GM12878 (cell line): ENCODE measurements at regions not wholly inside any gene's neighbourhood (a gene's known extent, or its start where the extent isn't known, plus 50 kb on each side); places are given as distances from the start of the nearest gene placed in this dataset.

ENCODE experiments used
- ATAC-seq: fragments of 200-7000 bp; cut with Tn5 transposase; 3 replicates; pipeline ENCODE4 v1.9.1; 2020; ENCODE audit warnings: mild to moderate bottlenecking, moderate library complexity
- BruUV-seq: library from RNA; stranded (reverse); fragments of 400-500 nt; replicated peaks from 2 replicates; lab custom pipeline; 2021; lab: Mats Ljungman, UMichigan
- CTCF ChIA-PET: fragments of 300-600 bp; sonication (Branson Sonifier 250); formaldehyde crosslinking; extraction: SDS; loops from one replicate; lab custom pipeline; 2021; ENCODE audit warnings: inconsistent platforms; lab: Yijun Ruan, JAX
- POLR2A ChIA-PET: fragments of 350-600 bp; formaldehyde crosslinking; extraction: SDS; loops from one replicate; lab custom pipeline; 2021; ENCODE audit warnings: inconsistent platforms; lab: Charles Lee
- RAD21 ChIA-PET: fragments of 300-600 bp; sonication (Branson Sonifier 250); formaldehyde crosslinking; loops from one replicate; lab custom pipeline; 2023; ENCODE audit warnings: antibody characterized with exemption; ENCODE audit not compliant: unreplicated experiment; lab: Charles Lee
- SMC1A ChIA-PET: fragments of 300-600 bp; sonication (Branson Sonifier 250); formaldehyde crosslinking; loops from one replicate; lab custom pipeline; 2023; ENCODE audit not compliant: unreplicated experiment, uncharacterized antibody; lab: Charles Lee
- DNase-seq: peaks from one replicate; pipeline ENCODE4 v3.0.0-alpha.2; 2011; ENCODE audit warnings: low read depth, low spot score
- FAIRE-seq: peaks from 3 replicates; lab custom pipeline; 2011; peaks lifted over from hg19 to GRCh38; lab: Jason Lieb, UNC
- H2AFZ ChIP-seq: 2 replicates; pipeline ENCODE4 v1.6.0; 2011; ENCODE audit warnings: low read depth, low read length, control low read depth; ENCODE audit not compliant: control insufficient read depth
- H3K27ac ChIP-seq: 2 replicates; pipeline ENCODE4 v1.5.1; 2011; ENCODE audit warnings: control low read depth; ENCODE audit not compliant: control insufficient read depth, insufficient read depth
- H3K27me3 ChIP-seq, 2 experiments: replicated peaks in 1 of 2; 2 replicates each; pipeline versions ENCODE4 v1.6.0 to v1.6.1; 2011; ENCODE audit warnings: low read length in 1 of 2; ENCODE audit not compliant: control insufficient read depth in 2 of 2, insufficient read depth in 2 of 2
- H3K36me3 ChIP-seq, 2 experiments: 2 replicates each; pipeline ENCODE4 v1.5.1; 2011; ENCODE audit warnings: low read length in 1 of 2; ENCODE audit not compliant: control insufficient read depth in 2 of 2, insufficient read depth in 2 of 2
- H3K4me1 ChIP-seq: 2 replicates; pipeline ENCODE4 v1.6.1; 2011; ENCODE audit warnings: mild to moderate bottlenecking, low read length, moderate library complexity, mixed read lengths; ENCODE audit not compliant: control insufficient read depth, insufficient read depth
- H3K4me2 ChIP-seq: 2 replicates; pipeline ENCODE4 v1.6.0; 2011; ENCODE audit warnings: control low read depth; ENCODE audit not compliant: control insufficient read depth, insufficient read depth
- H3K4me3 ChIP-seq: fragments of 200-600 bp; sonication (generic); 2 replicates; pipeline ENCODE4 v1.5.1; 2016
- H3K79me2 ChIP-seq: 2 replicates; pipeline ENCODE4 v1.6.0; 2011; ENCODE audit warnings: low read length; ENCODE audit not compliant: control insufficient read depth, insufficient read depth
- H3K9ac ChIP-seq: 2 replicates; pipeline ENCODE4 v1.8.0; 2011; ENCODE audit warnings: low read length, control low read depth, mixed read lengths; ENCODE audit not compliant: control insufficient read depth, insufficient read depth
- H3K9me3 ChIP-seq: replicated peaks from 3 replicates; pipeline ENCODE4 v1.5.1; 2011; ENCODE audit warnings: mild to moderate bottlenecking, low read length; ENCODE audit not compliant: control insufficient read depth, insufficient read depth
- H4K20me1 ChIP-seq: 2 replicates; pipeline ENCODE4 v1.6.0; 2011; ENCODE audit not compliant: control insufficient read depth, insufficient read depth
- FOXK2 ChIP-seq: fragments of 450-650 bp; IDR thresholded peaks from 2 replicates; pipeline ENCODE4 v1.6.1; 2017; ENCODE audit warnings: mild to moderate bottlenecking, moderate library complexity
- GABPA ChIP-seq: IDR thresholded peaks from 2 replicates; pipeline ENCODE4 v1.6.1; 2014; ENCODE audit warnings: antibody characterized with exemption, low read depth, mild to moderate bottlenecking, inconsistent platforms
- HDAC6 ChIP-seq: fragments of 200-600 bp; sonication (generic); IDR thresholded peaks from one replicate; pipeline ENCODE4 v1.8.0; 2017; ENCODE audit warnings: antibody characterized with exemption; ENCODE audit not compliant: unreplicated experiment
- HSF1 ChIP-seq: fragments of 150-350 bp; IDR thresholded peaks from 2 replicates; pipeline ENCODE4 v1.6.1; 2014; ENCODE audit warnings: mild to moderate bottlenecking, low read depth, low read length
- MYC ChIP-seq: IDR thresholded peaks from 2 replicates; pipeline ENCODE4 v1.6.1; 2011; ENCODE audit warnings: mild to moderate bottlenecking, low read length, moderate library complexity, inconsistent platforms; ENCODE audit not compliant: insufficient read depth, insufficient replicate concordance, insufficient read length, severe bottlenecking
- NFXL1 ChIP-seq: fragments of 450-650 bp; IDR thresholded peaks from 2 replicates; pipeline ENCODE4 v1.6.1; 2017; ENCODE audit warnings: antibody characterized with exemption, mild to moderate bottlenecking, borderline replicate concordance
- SMAD1 ChIP-seq: fragments of 450-650 bp; IDR thresholded peaks from 2 replicates; pipeline ENCODE4 v1.6.1; 2018; ENCODE audit warnings: mild to moderate bottlenecking, low read depth; ENCODE audit not compliant: partially characterized antibody
- STAT3 ChIP-seq: IDR thresholded peaks from 2 replicates; pipeline ENCODE4 v1.6.1; 2011; ENCODE audit warnings: low read depth, low read length, improper control_type of control experiment
- YY1 ChIP-seq: IDR thresholded peaks from 2 replicates; pipeline ENCODE4 v1.6.1; 2011; ENCODE audit warnings: low read depth, mild to moderate bottlenecking, low read length
- ZNF207 ChIP-seq: fragments of 450-650 bp; IDR thresholded peaks from 2 replicates; pipeline ENCODE4 v1.6.1; 2014; ENCODE audit warnings: antibody characterized with exemption, mild to moderate bottlenecking, borderline replicate concordance
- ZNF384 ChIP-seq: IDR thresholded peaks from 2 replicates; pipeline ENCODE4 v1.6.1; 2012; ENCODE audit warnings: low read depth, mild to moderate bottlenecking, low read length, improper control_type of control experiment, borderline replicate concordance
- WGBS: methylation state at CpG from one replicate; pipeline ENCODE4 v1.1.6; 2016; ENCODE audit warnings: low lambda C conversion rate; ENCODE audit not compliant: insufficient replicate concordance, insufficient coverage; ENCODE audit errors: missing lambda C conversion rate; 5-methylcytosine and 5-hydroxymethylcytosine counted together
- in situ Hi-C: fragments of 300-500 bp; cut with MboI; formaldehyde crosslinking; loops from 9 replicates; pipeline ENCODE4 v1.14.3; 2018; ENCODE audit warnings: mixed read lengths
- intact Hi-C: fragments of 100-400 bp; cut with micrococcal nuclease; formaldehyde crosslinking; loops from one replicate; pipeline ENCODE4 v1.14.2; 2022; ENCODE audit not compliant: unreplicated experiment
- TF ChIP-seq, protein P1 (sequence below): fragments of 450-650 bp; IDR thresholded peaks from 2 replicates; pipeline ENCODE4 v1.6.1; 2017; ENCODE audit warnings: mild to moderate bottlenecking, low read depth, inconsistent platforms; ENCODE audit not compliant: poor library complexity, severe bottlenecking

DNA sequence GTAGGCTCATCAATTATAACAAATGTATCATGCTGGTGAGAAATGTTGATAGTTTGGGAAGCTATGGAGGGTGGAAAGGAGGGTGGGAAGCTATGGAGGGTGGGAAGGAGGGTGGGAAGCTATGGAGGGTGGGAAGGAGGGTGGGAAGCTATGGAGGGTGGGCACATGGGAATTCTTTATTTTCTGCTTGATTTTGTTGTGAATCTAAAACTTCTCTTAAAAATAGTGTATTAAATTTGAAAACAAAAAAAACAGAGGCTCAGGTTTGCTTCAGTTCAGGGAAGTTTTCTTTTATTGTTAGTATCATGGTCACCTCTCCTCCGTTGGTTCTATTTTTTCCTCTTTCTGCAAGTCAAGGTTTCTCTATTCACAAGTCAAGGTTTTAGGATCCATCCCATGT, 106.4 kb downstream of the SOD2 start:
- TF ChIP-seq ZNF384, result no peak
- TF ChIP-seq FOXK2, result no peak
- no peak for TF ChIP-seq GABPA
- TF ChIP-seq HSF1, result no peak
- no peak for TF ChIP-seq YY1
- no peak for TF ChIP-seq HDAC6
- TF ChIP-seq STAT3, result no peak
- no peak for TF ChIP-seq SMAD1
- no peak for TF ChIP-seq ZNF207
- TF ChIP-seq NFXL1, result no peak
- TF ChIP-seq MYC, result no peak
- TF ChIP-seq, protein P1, sequence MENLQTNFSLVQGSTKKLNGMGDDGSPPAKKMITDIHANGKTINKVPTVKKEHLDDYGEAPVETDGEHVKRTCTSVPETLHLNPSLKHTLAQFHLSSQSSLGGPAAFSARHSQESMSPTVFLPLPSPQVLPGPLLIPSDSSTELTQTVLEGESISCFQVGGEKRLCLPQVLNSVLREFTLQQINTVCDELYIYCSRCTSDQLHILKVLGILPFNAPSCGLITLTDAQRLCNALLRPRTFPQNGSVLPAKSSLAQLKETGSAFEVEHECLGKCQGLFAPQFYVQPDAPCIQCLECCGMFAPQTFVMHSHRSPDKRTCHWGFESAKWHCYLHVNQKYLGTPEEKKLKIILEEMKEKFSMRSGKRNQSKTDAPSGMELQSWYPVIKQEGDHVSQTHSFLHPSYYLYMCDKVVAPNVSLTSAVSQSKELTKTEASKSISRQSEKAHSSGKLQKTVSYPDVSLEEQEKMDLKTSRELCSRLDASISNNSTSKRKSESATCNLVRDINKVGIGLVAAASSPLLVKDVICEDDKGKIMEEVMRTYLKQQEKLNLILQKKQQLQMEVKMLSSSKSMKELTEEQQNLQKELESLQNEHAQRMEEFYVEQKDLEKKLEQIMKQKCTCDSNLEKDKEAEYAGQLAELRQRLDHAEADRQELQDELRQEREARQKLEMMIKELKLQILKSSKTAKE, result no peak
- Histone ChIP-seq H3K9me3 (no peaks in the 10 kb centered on the region), H3K79me2 (no peaks in the 10 kb centered on the region), H3K4me1 (no peaks in the 10 kb centered on the region), H2AFZ (no peak overlapping the region), H3K27ac (no peak overlapping the region), H3K4me2 (no peak overlapping the region), H3K36me3 (no peaks in the 10 kb centered on the region), H3K27me3 (no peaks in the 10 kb centered on the region), H3K4me3 (no peak overlapping the region), H4K20me1 (no peaks in the 10 kb centered on the region), H3K9ac (no peak overlapping the region)
- DNase-seq (no peak), ATAC-seq (no peak), FAIRE-seq (no peak)
- RAD21 ChIA-PET, result no interaction called here
- SMC1A ChIA-PET, result no interaction called here
- WGBS, result 6% methylated on average over 1 of the region's 1 CpG
- POLR2A ChIA-PET, result no interaction called here
- no TSS peak for BruUV-seq
- intact Hi-C loops, result no loop called here
- in situ Hi-C loops, result no loop called here
- CTCF ChIA-PET, result interaction anchor here (1.0 kb wide), 1 partner anchor 24 kb away, joined by 5 read pairs; no protein-coding TSS in a partner anchor
